Type B pancreatic cell (in vitro differentiated cells): ENCODE measurements at regions not wholly inside any gene's neighbourhood (a gene's known extent, or its start where the extent isn't known, plus 50 kb on each side); places are given as distances from the start of the nearest gene placed in this dataset.

Source experiments
- DNase-seq: peaks from one replicate; pipeline ENCODE4 v3.0.0; 2021; ENCODE audit warnings: mixed read lengths; ENCODE audit not compliant: unreplicated experiment; ENCODE audit errors: extremely low spot score
- H3K27ac Mint-ChIP-seq: 2 replicates; pipeline ENCODE4 v1.8.0; 2021; ENCODE audit warnings: mild to moderate bottlenecking, mixed read lengths
- H3K27me3 Mint-ChIP-seq: 2 replicates; pipeline ENCODE4 v1.8.0; 2021; ENCODE audit warnings: mixed read lengths
- H3K36me3 Mint-ChIP-seq: 2 replicates; pipeline ENCODE4 v1.8.0; 2021; ENCODE audit warnings: mixed read lengths
- H3K4me1 Mint-ChIP-seq: one replicate; pipeline ENCODE4 v1.8.0; 2021; ENCODE audit warnings: mixed read lengths; ENCODE audit not compliant: unreplicated experiment
- H3K4me3 Mint-ChIP-seq: 2 replicates; pipeline ENCODE4 v1.8.0; 2021; ENCODE audit warnings: mild to moderate bottlenecking, mixed read lengths
- H3K9me3 Mint-ChIP-seq: 2 replicates; pipeline ENCODE4 v1.8.0; 2021; ENCODE audit warnings: mixed read lengths
- CTCF ChIP-seq: fragments of 200-600 bp; sonication (generic); conservative IDR thresholded peaks from 2 replicates; pipeline ENCODE4 v1.5.0; 2021; ENCODE audit warnings: antibody characterized with exemption, mild to moderate bottlenecking

GRCh38 chr2:221662689-221663391 lies 90.7 kb upstream of the EPHA4 start:
- Mint-ChIP-seq H3K36me3 (no peaks in the 10 kb centered on the region), H3K4me1 (no peaks in the 10 kb centered on the region), H3K9me3 (peaks cover 11% of the 10 kb centered on the region), H3K4me3 (no peak overlapping the region), H3K27ac (no peak overlapping the region), H3K27me3 (no peaks in the 10 kb centered on the region)
- TF ChIP-seq CTCF = no peak
- no peak for DNase-seq

- no peak overlapping the region for H3K27ac Mint-ChIP-seq
- H3K36me3 Mint-ChIP-seq = no peaks in the 10 kb centered on the region
- no peak for TF ChIP-seq CTCF
- no peak overlapping the region for H3K4me3 Mint-ChIP-seq
- H3K9me3 Mint-ChIP-seq = peaks cover 4% of the 10 kb centered on the region
- DNase-seq = no peak
- peaks cover 8% of the 10 kb centered on the region for H3K27me3 Mint-ChIP-seq
- H3K4me1 Mint-ChIP-seq = peaks cover 9% of the 10 kb centered on the region
Observed at GRCh38 chr2:221657806-221658205, 85.7 kb upstream of the EPHA4 start.

- Mint-ChIP-seq H3K36me3 (no peaks in the 10 kb centered on the region), H3K4me3 (no peak overlapping the region), H3K4me1 (peaks cover 9% of the 10 kb centered on the region), H3K9me3 (peaks cover 4% of the 10 kb centered on the region), H3K27me3 (peaks cover 19% of the 10 kb centered on the region), H3K27ac (no peak overlapping the region)
- DNase-seq = no peak
- TF ChIP-seq CTCF = no peak
Observed at GRCh38 chr2:221655300-221655699, 83.2 kb upstream of the EPHA4 start.

GRCh38 chr2:221653182-221653581 lies 81.1 kb upstream of the EPHA4 start:
- Mint-ChIP-seq H3K9me3 (no peaks in the 10 kb centered on the region), H3K27me3 (peaks cover 30% of the 10 kb centered on the region), H3K36me3 (no peaks in the 10 kb centered on the region), H3K27ac (no peak overlapping the region), H3K4me1 (peaks cover 9% of the 10 kb centered on the region), H3K4me3 (no peak overlapping the region)
- no peak for TF ChIP-seq CTCF
- no peak for DNase-seq

- no peaks in the 10 kb centered on the region for H3K4me1 Mint-ChIP-seq
- no peak overlapping the region for H3K27ac Mint-ChIP-seq
- TF ChIP-seq CTCF = no peak
- DNase-seq = no peak
- no peaks in the 10 kb centered on the region for H3K36me3 Mint-ChIP-seq
- no peaks in the 10 kb centered on the region for H3K9me3 Mint-ChIP-seq
- no peak overlapping the region for H3K4me3 Mint-ChIP-seq
- H3K27me3 Mint-ChIP-seq = peaks cover 25% of the 10 kb centered on the region
Observed at GRCh38 chr2:221649051-221649775, 77.1 kb upstream of the EPHA4 start.
